Osteocyte (in vitro differentiated cells): ENCODE measurements at regions not wholly inside any gene's neighbourhood (a gene's known extent, or its start where the extent isn't known, plus 50 kb on each side); places are given as distances from the start of the nearest gene placed in this dataset.

ENCODE experiments used
- DNase-seq: peaks from one replicate; pipeline ENCODE4 v3.0.0; 2021; ENCODE audit warnings: mixed read lengths; ENCODE audit not compliant: unreplicated experiment; ENCODE audit errors: extremely low spot score
- H3K27ac Mint-ChIP-seq: one replicate; pipeline ENCODE4 v1.8.0; 2021; ENCODE audit warnings: mild to moderate bottlenecking, mixed read lengths; ENCODE audit not compliant: unreplicated experiment
- H3K27me3 Mint-ChIP-seq: one replicate; pipeline ENCODE4 v1.8.0; 2021; ENCODE audit warnings: mixed read lengths; ENCODE audit not compliant: unreplicated experiment
- H3K36me3 Mint-ChIP-seq: one replicate; pipeline ENCODE4 v1.8.0; 2021; ENCODE audit warnings: mixed read lengths; ENCODE audit not compliant: unreplicated experiment
- H3K4me1 Mint-ChIP-seq: one replicate; pipeline ENCODE4 v1.8.0; 2021; ENCODE audit warnings: mixed read lengths; ENCODE audit not compliant: unreplicated experiment
- H3K4me3 Mint-ChIP-seq: one replicate; pipeline ENCODE4 v1.8.0; 2021; ENCODE audit warnings: mild to moderate bottlenecking, moderate library complexity, mixed read lengths; ENCODE audit not compliant: unreplicated experiment
- H3K9me3 Mint-ChIP-seq: one replicate; pipeline ENCODE4 v1.8.0; 2021; ENCODE audit warnings: mixed read lengths; ENCODE audit not compliant: unreplicated experiment
- TF ChIP-seq, protein P1 (sequence below): fragments of 200-600 bp; sonication (generic); IDR thresholded peaks from 2 replicates; pipeline ENCODE4 v1.5.0; 2021; ENCODE audit warnings: antibody characterized with exemption, mild to moderate bottlenecking, moderate library complexity

DNA sequence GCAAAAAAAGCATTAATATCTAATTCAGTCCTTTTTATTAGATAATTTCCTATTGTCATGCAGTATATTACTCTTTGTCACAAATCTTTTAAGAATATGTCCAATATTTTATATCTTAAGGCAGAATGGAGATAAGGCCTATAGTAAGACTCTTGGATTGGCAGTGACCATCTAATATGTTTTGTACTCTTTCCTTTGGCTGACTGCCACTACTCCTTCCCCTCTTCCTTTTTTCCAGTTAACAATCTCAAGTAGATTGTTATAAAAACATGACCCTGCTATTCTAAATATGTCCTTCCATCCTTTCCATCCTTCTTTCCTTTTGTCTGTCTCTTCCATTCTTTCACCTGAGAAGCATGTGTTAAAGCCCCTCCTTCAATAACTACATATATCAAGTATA, 92.8 kb upstream of the TMEM168 start:
- Mint-ChIP-seq H3K4me1 (peaks cover 8% of the 10 kb centered on the region), H3K4me3 (no peak overlapping the region), H3K36me3 (peaks cover 6% of the 10 kb centered on the region), H3K27me3 (no peaks in the 10 kb centered on the region), H3K9me3 (no peaks in the 10 kb centered on the region), H3K27ac (no peak overlapping the region)
- no peak for DNase-seq
- TF ChIP-seq, protein P1, sequence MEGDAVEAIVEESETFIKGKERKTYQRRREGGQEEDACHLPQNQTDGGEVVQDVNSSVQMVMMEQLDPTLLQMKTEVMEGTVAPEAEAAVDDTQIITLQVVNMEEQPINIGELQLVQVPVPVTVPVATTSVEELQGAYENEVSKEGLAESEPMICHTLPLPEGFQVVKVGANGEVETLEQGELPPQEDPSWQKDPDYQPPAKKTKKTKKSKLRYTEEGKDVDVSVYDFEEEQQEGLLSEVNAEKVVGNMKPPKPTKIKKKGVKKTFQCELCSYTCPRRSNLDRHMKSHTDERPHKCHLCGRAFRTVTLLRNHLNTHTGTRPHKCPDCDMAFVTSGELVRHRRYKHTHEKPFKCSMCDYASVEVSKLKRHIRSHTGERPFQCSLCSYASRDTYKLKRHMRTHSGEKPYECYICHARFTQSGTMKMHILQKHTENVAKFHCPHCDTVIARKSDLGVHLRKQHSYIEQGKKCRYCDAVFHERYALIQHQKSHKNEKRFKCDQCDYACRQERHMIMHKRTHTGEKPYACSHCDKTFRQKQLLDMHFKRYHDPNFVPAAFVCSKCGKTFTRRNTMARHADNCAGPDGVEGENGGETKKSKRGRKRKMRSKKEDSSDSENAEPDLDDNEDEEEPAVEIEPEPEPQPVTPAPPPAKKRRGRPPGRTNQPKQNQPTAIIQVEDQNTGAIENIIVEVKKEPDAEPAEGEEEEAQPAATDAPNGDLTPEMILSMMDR: no peak

DNA sequence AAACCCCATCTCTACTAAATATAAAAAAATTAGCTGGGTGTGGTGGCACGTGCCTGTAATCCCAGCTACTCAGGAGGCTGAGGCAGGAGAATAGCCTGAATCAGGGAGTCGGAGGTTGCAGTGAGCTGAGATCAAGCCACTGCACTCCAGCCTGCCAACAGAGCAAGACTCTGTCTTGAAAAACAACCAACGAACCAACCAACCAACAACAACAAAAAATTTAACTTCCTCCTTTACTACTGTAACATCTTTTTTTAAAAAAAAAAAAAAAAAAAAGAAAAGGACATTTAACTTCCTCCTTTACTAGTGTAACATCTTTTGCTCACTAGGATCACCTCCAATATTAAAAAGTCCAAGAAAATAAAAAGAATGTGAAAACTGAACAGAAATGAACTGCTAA, 92.3 kb upstream of the TMEM168 start:
- Mint-ChIP-seq H3K4me3 (no peak overlapping the region), H3K36me3 (peaks cover 6% of the 10 kb centered on the region), H3K4me1 (peaks cover 8% of the 10 kb centered on the region), H3K9me3 (no peaks in the 10 kb centered on the region), H3K27ac (no peak overlapping the region), H3K27me3 (no peaks in the 10 kb centered on the region)
- no peak for DNase-seq
- TF ChIP-seq, protein P1: no peak

- H3K4me1 Mint-ChIP-seq: peaks cover 8% of the 10 kb centered on the region
- H3K27ac Mint-ChIP-seq: no peak overlapping the region
- H3K4me3 Mint-ChIP-seq: no peak overlapping the region
- H3K27me3 Mint-ChIP-seq: no peaks in the 10 kb centered on the region
- TF ChIP-seq, protein P1: no peak
- DNase-seq: no peak
- H3K36me3 Mint-ChIP-seq: peaks cover 6% of the 10 kb centered on the region
- H3K9me3 Mint-ChIP-seq: no peaks in the 10 kb centered on the region
These were observed 91.8 kb upstream of the TMEM168 start for GRCh38 chr7:112882022-112882421.

DNA sequence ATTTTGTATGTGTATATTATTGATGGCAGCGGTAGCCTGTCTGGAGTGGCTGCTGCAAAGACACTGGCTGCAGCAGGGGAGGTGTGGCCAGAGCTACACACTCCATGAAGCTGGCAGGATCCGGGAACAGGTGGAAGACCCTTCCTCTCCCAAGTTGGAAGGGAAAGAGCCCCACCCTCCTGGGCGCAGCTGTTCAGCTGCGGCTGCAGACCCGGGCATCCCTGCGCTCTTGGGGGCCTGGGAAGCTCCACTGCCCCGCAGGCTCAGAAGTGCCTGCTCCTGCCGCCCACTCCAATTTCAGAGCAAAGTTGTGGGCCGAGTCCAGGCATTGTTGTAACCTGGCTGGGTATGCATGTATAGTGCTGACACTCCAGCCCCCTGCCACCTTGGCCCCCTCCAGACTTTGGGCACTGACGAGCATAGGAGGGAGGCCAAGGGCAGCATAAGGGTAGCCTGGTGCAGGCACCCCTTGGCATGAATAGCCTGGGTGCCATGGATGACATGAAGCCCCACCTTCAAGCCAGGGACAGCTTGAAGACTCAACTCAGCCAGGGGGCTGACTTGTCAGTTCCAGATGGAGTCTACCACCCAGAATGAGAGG, 90.7 kb upstream of the TMEM168 start:
- DNase-seq: no peak
- peaks cover 8% of the 10 kb centered on the region for H3K4me1 Mint-ChIP-seq
- no peak overlapping the region for H3K4me3 Mint-ChIP-seq
- no peak overlapping the region for H3K27ac Mint-ChIP-seq
- peaks cover 6% of the 10 kb centered on the region for H3K36me3 Mint-ChIP-seq
- TF ChIP-seq, protein P1: no peak
- no peaks in the 10 kb centered on the region for H3K27me3 Mint-ChIP-seq
- no peaks in the 10 kb centered on the region for H3K9me3 Mint-ChIP-seq

GRCh38 chr7:112877691-112878460, 87.7 kb upstream of the TMEM168 start:
- no peak for DNase-seq
- Mint-ChIP-seq H3K9me3 (no peaks in the 10 kb centered on the region), H3K27ac (no peak overlapping the region), H3K36me3 (peaks cover 1% of the 10 kb centered on the region), H3K27me3 (no peaks in the 10 kb centered on the region), H3K4me1 (peaks cover 3% of the 10 kb centered on the region), H3K4me3 (no peak overlapping the region)
- TF ChIP-seq, protein P1: no peak
